OCI-LY3 (cell line): ENCODE measurements at regions not wholly inside any gene's neighbourhood (a gene's known extent, or its start where the extent isn't known, plus 50 kb on each side); places are given as distances from the start of the nearest gene placed in this dataset.

Experiments used
- H2AFZ ChIP-seq: fragments of 200-600, 300-600 bp; shearing (Covaris generic); 2 replicates; pipeline ENCODE4 v1.6.0; 2014; ENCODE audit warnings: antibody characterized with exemption, low read depth, low read length
- H3K27ac ChIP-seq: fragments of 200-600, 300-600 bp; sonication (generic); 2 replicates; pipeline ENCODE4 v1.5.1; 2014; ENCODE audit warnings: mild to moderate bottlenecking, low read length, moderate library complexity, mixed read lengths
- H3K27me3 ChIP-seq: fragments of 200-600, 300-600 bp; sonication (generic); 2 replicates; pipeline ENCODE4 v1.6.1; 2014; ENCODE audit warnings: low read depth, low read length, mixed read lengths
- H3K36me3 ChIP-seq: fragments of 200-600, 300-600 bp; sonication (generic); replicated peaks from 2 replicates; pipeline ENCODE3; 2014; ENCODE audit warnings: low read depth, low read length, mixed read lengths
- H3K4me1 ChIP-seq: fragments of 300-600, 200-600 bp; sonication (generic); 2 replicates; pipeline ENCODE4 v1.6.1; 2014; ENCODE audit warnings: low read length, mixed read lengths
- H3K4me2 ChIP-seq: fragments of 200-600, 300-600 bp; sonication (generic); 2 replicates; pipeline ENCODE4 v1.6.1; 2014; ENCODE audit warnings: low read length, mixed read lengths
- H3K4me3 ChIP-seq: fragments of 300-600, 200-600 bp; sonication (generic); 2 replicates; pipeline ENCODE4 v1.5.1; 2014; ENCODE audit warnings: antibody characterized with exemption, mild to moderate bottlenecking, low read length, moderate library complexity
- H3K79me2 ChIP-seq: fragments of 300-600, 200-600 bp; shearing (Covaris generic); 2 replicates; pipeline ENCODE4 v1.6.1; 2014; ENCODE audit warnings: mild to moderate bottlenecking, low read length, mixed read lengths
- H3K9ac ChIP-seq: fragments of 300-600, 200-600 bp; shearing (Covaris generic); 2 replicates; pipeline ENCODE4 v1.6.0; 2014; ENCODE audit warnings: mild to moderate bottlenecking, low read length, moderate library complexity
- H3K9me3 ChIP-seq: fragments of 200-600, 300-600 bp; shearing (Covaris generic); 2 replicates; pipeline ENCODE4 v1.6.1; 2014; ENCODE audit warnings: low read length, mixed read lengths; ENCODE audit not compliant: insufficient read depth
- H4K20me1 ChIP-seq: fragments of 200-600, 300-600 bp; sonication (generic); 2 replicates; pipeline ENCODE4 v1.6.1; 2016; ENCODE audit warnings: low read length, mixed read lengths; ENCODE audit not compliant: insufficient read depth
- CTCF ChIP-seq: fragments of 200-600, 300-600 bp; sonication (generic); IDR thresholded peaks from 2 replicates; pipeline ENCODE4 v1.5.1; 2014; ENCODE audit warnings: antibody characterized with exemption, low read length, low read depth
- EZH2phosphoT487 ChIP-seq: fragments of 200-600 bp; shearing (Covaris generic); IDR thresholded peaks from 2 replicates; pipeline ENCODE4 v1.6.1; 2018; ENCODE audit warnings: antibody characterized with exemption, mixed run types, low read depth

- no peak overlapping the region for H2AFZ ChIP-seq
- H3K4me2 ChIP-seq: no peak overlapping the region
- H3K27ac ChIP-seq: no peak overlapping the region
- H3K27me3 ChIP-seq: peaks cover 6% of the 10 kb centered on the region
- H3K36me3 ChIP-seq: no peaks in the 10 kb centered on the region
- no peaks in the 10 kb centered on the region for H3K79me2 ChIP-seq
- H3K4me1 ChIP-seq: no peaks in the 10 kb centered on the region
- no peaks in the 10 kb centered on the region for H4K20me1 ChIP-seq
- TF ChIP-seq CTCF: no peak
- TF ChIP-seq EZH2phosphoT487: no peak
- H3K9ac ChIP-seq: no peak overlapping the region
- H3K9me3 ChIP-seq: no peaks in the 10 kb centered on the region
- H3K4me3 ChIP-seq: no peak overlapping the region
These were observed 128.0 kb upstream of the ADAMTS9 start for GRCh38 chr3:64815789-64816188.

GRCh38 chr3:64815195-64815631 lies 127.4 kb upstream of the ADAMTS9 start:
- Histone ChIP-seq H3K36me3 (no peaks in the 10 kb centered on the region), H4K20me1 (no peaks in the 10 kb centered on the region), H2AFZ (no peak overlapping the region), H3K4me3 (no peak overlapping the region), H3K27ac (no peak overlapping the region), H3K4me2 (no peak overlapping the region), H3K9me3 (no peaks in the 10 kb centered on the region), H3K27me3 (peaks cover 6% of the 10 kb centered on the region), H3K79me2 (no peaks in the 10 kb centered on the region), H3K4me1 (no peaks in the 10 kb centered on the region), H3K9ac (no peak overlapping the region)
- no peak for TF ChIP-seq EZH2phosphoT487
- TF ChIP-seq CTCF: no peak

GRCh38 chr3:64814351-64814750 lies 126.6 kb upstream of the ADAMTS9 start:
- H2AFZ ChIP-seq: no peak overlapping the region
- H3K4me2 ChIP-seq: no peak overlapping the region
- no peak for TF ChIP-seq CTCF
- H3K9me3 ChIP-seq: no peaks in the 10 kb centered on the region
- H3K4me1 ChIP-seq: no peaks in the 10 kb centered on the region
- H3K79me2 ChIP-seq: no peaks in the 10 kb centered on the region
- peaks cover 6% of the 10 kb centered on the region for H3K27me3 ChIP-seq
- H3K36me3 ChIP-seq: no peaks in the 10 kb centered on the region
- no peaks in the 10 kb centered on the region for H4K20me1 ChIP-seq
- H3K27ac ChIP-seq: no peak overlapping the region
- no peak overlapping the region for H3K9ac ChIP-seq
- H3K4me3 ChIP-seq: no peak overlapping the region

GRCh38 chr3:64813326-64813725 lies 125.5 kb upstream of the ADAMTS9 start:
- TF ChIP-seq EZH2phosphoT487 (no peak), CTCF (no peak)
- H3K36me3 ChIP-seq: no peaks in the 10 kb centered on the region
- H3K9ac ChIP-seq: no peak overlapping the region
- no peaks in the 10 kb centered on the region for H3K79me2 ChIP-seq
- H3K27ac ChIP-seq: no peak overlapping the region
- H3K4me3 ChIP-seq: no peak overlapping the region
- no peaks in the 10 kb centered on the region for H4K20me1 ChIP-seq
- H3K4me2 ChIP-seq: no peak overlapping the region
- H2AFZ ChIP-seq: no peak overlapping the region
- H3K9me3 ChIP-seq: no peaks in the 10 kb centered on the region
- H3K27me3 ChIP-seq: peaks cover 9% of the 10 kb centered on the region
- H3K4me1 ChIP-seq: no peaks in the 10 kb centered on the region
